ENCODE measurements at regions not wholly inside any gene's neighbourhood (a gene's known extent, or its start where the extent isn't known, plus 50 kb on each side); places are given as distances from the start of the nearest gene placed in this dataset.
"Not testable (repeated sequence)": the region's sequence is repeated elsewhere in the genome, so short reads cannot be mapped to it uniquely, and the experiment has no call there.

DNA sequence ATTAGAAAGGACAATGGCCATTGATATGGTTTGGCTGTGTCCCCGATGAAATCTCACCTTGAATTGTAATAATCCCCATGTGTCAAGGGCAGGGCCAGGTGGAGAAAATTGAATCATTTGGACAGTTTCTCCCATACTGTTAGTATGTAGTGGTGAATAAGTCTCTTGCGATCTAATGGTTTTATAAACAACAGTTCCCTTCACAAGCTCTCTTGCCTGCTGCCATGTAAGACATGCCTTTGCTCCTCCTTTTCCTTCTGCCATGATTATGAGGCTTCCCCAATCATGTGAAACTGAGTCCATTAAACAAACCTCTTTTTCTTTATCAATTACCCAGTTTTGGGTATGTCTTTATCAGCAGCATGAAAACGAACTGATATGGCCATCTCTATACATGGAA is 302.7 kb downstream of the SFMBT2 start:
- ATAC-seq (no peak), DNase-seq (ENCODE audit: low spot score in 2 of 2) (no peak)
- no peak overlapping the region for H3K27ac Mint-ChIP-seq
- H3K36me3 Mint-ChIP-seq = no peaks in the 10 kb centered on the region
- H3K9me3 Mint-ChIP-seq = peaks cover 5 to 8% of the 10 kb centered on the region in 2 donors

DNA sequence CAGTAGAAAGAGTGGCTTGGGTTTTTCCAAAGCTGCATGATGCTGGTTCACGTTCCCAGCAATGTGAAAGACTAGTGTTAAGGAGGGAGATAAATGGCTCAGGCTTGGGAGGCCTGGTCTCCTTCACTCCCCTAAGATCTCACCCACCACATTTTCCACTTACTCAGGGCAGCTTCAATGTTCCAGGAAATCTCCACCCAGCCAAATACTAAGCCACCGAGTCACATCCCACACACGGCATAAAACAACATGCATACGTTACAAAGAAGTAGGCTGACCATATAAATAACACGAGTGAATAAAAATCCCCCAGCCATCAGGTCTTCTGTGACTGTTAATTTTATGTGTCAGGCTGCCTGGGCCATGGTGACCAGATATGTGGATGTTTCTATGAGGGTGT is 303.5 kb downstream of the SFMBT2 start:
- Mint-ChIP-seq H3K27ac (peak overlapping the region in 1 of 2 donors; percentile 30), H3K9me3 (peaks cover 5 to 8% of the 10 kb centered on the region in 2 donors), H3K36me3 (no peaks in the 10 kb centered on the region)
- peak; percentile 28 to 58 for ATAC-seq
- no peak for DNase-seq (ENCODE audit: low spot score in 2 of 2)

DNA sequence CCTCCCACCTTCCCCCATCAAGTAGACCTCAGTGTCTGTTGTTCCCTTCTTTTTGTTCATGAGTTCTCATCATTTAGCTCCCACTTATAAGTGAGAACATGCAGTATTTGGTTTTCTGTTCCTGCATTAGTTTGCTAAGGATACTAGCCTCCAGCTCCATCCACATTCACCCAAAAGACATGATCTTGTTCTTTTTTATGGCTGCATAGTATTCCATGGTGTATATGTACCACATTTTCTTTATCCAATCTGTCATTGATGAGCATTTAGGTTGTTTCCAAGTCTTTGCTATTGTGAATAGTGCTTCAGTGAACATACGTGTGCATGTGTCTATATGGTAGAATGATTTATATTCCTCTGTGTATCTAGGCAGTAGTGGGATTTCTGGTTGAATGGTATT is 306.5 kb downstream of the SFMBT2 start:
- DNase-seq (ENCODE audit: low spot score in 2 of 2); H3K27ac Mint-ChIP-seq; H3K36me3 Mint-ChIP-seq; H3K9me3 Mint-ChIP-seq; ATAC-seq: not testable (repeated sequence)

DNA sequence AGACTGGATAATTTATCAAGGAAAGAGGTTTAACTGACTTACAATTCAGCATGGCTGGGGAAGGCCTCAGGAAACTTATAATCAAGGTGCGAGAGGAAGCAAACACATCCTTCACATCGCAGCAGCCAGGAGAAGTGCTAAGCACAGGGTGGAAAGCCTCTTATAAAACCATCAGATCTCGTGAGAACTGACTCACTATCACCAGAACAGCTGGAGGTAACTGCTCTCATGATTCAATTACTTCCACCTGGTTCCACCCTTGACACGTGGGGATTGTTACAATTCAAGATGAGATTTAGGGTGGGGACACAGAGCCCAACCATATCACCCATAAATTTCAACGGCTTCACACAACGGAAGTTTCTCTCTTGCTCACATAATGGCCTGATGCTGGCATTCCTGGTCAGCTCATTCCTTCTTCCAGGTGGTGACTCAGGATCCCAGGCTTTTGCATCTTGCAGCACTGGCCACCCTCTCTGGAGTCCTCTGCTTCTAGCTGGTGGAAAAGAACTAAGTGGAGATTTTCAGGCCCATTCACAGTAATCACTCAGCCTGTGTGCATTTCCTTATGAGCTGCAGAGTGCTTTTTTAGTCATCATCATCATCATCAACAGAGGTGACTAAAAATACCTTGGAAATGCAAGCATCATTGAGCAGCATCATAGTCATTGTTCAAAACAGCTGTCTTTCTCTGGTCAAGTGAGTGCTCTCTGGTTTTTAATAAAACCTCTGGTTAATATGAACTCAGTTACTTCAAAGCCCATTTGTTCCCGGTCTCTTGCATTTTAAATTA is 308.1 kb downstream of the SFMBT2 start:
- Mint-ChIP-seq H3K36me3 (no peaks in the 10 kb centered on the region), H3K27ac (no peak overlapping the region), H3K9me3 (peaks cover 0 to 5% of the 10 kb centered on the region in 2 donors)
- ATAC-seq = peak; percentile 26 to 47
- no peak for DNase-seq (ENCODE audit: low spot score in 2 of 2)

DNA sequence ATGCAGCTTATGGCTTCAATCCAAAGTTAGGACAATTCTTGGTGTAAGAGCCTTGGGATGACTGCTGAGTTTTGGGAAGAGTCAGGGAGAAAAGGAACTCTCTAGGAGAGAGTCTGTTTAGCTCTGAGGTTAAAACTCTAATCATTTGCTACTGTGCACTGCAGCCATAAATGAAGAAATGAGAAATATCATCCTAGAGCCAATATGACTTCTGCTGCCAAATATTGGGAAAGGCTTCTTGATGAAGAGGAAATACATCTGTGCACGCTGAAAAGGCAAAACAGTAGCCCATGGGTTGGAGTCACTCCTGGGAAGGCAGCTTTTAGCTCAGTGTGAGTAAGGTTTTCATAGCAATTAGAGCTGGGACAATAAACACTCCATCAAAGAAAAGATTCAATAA is 308.8 kb downstream of the SFMBT2 start:
- DNase-seq (ENCODE audit: low spot score in 2 of 2) (no peak), ATAC-seq (no peak)
- no peak overlapping the region for H3K27ac Mint-ChIP-seq
- no peaks in the 10 kb centered on the region for H3K36me3 Mint-ChIP-seq
- peaks cover 0 to 5% of the 10 kb centered on the region in 2 donors for H3K9me3 Mint-ChIP-seq

- Mint-ChIP-seq H3K9me3 (peaks cover 0 to 5% of the 10 kb centered on the region in 2 donors), H3K36me3 (no peaks in the 10 kb centered on the region), H3K27ac (no peak overlapping the region)
- no peak for DNase-seq (ENCODE audit: low spot score in 2 of 2)
- ATAC-seq = no peak
These were observed 309.4 kb downstream of the SFMBT2 start for GRCh38 chr10:7101451-7101850.

GRCh38 chr10:7100032-7100702 is 310.7 kb downstream of the SFMBT2 start:
- Mint-ChIP-seq H3K36me3 (no peaks in the 10 kb centered on the region), H3K27ac (no peak overlapping the region), H3K9me3 (peaks cover 0 to 5% of the 10 kb centered on the region in 2 donors)
- DNase-seq (ENCODE audit: low spot score in 2 of 2) = no peak
- no peak for ATAC-seq

- no peaks in the 10 kb centered on the region for H3K36me3 Mint-ChIP-seq
- DNase-seq (ENCODE audit: low spot score in 2 of 2) (no peak), ATAC-seq (no peak)
- no peaks in the 10 kb centered on the region for H3K9me3 Mint-ChIP-seq
- H3K27ac Mint-ChIP-seq = no peak overlapping the region
These were observed 312.6 kb downstream of the SFMBT2 start for GRCh38 chr10:7098160-7098762.

GRCh38 chr10:7094781-7095180 is 316.1 kb downstream of the SFMBT2 start:
- Mint-ChIP-seq H3K27ac (no peak overlapping the region), H3K36me3 (no peaks in the 10 kb centered on the region), H3K9me3 (no peaks in the 10 kb centered on the region)
- ATAC-seq (no peak), DNase-seq (ENCODE audit: low spot score in 2 of 2) (no peak)

DNA sequence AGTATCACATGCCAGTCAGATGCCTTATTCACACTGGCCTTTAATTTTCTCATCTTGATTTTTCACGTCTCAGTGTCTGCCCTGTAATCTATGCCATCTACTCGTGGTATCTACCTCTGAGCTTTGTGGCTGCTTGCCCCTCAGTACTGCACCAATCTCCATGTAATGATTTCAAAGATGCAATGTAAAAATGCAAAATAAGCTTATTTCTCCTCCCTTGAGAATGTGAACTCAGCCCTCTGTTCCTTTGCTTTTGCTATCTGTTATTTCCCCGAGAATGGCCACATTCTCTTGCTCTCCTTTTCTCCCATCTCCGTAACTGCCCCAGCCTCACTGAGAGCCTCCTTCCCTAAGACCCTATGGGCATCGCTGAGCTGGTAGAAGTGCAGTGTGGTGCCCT is 317.5 kb downstream of the SFMBT2 start:
- ATAC-seq = no peak
- Mint-ChIP-seq H3K27ac (no peak overlapping the region), H3K36me3 (no peaks in the 10 kb centered on the region), H3K9me3 (no peaks in the 10 kb centered on the region)
- DNase-seq (ENCODE audit: low spot score in 2 of 2) = no peak

DNA sequence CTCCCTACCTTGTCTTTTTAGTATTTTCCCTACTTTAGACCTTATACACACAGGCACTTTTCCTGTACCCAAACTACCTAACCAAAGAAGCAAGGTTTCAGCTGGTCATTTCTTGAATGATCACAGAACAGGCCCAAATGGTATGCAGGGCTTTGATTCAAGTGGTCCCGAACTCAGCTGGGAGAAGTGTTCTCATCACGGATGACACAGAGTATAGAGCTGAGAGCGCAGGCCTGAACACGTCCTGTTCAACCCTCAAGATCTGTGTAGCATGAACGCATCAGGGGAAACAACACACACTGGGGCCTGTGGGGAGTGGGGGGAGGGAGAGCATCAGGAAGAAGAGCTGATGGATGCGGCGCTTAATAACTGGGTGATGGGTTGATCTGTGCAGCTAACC is 318.2 kb downstream of the SFMBT2 start:
- Mint-ChIP-seq H3K9me3 (no peaks in the 10 kb centered on the region), H3K27ac (no peak overlapping the region), H3K36me3 (no peaks in the 10 kb centered on the region)
- no peak for ATAC-seq
- no peak for DNase-seq (ENCODE audit: low spot score in 2 of 2)

GRCh38 chr10:7090529-7090928 is 320.3 kb downstream of the SFMBT2 start:
- H3K9me3 Mint-ChIP-seq = no peaks in the 10 kb centered on the region
- no peak for ATAC-seq
- DNase-seq (ENCODE audit: low spot score in 2 of 2) = no peak
- H3K36me3 Mint-ChIP-seq = no peaks in the 10 kb centered on the region
- H3K27ac Mint-ChIP-seq = no peak overlapping the region

DNA sequence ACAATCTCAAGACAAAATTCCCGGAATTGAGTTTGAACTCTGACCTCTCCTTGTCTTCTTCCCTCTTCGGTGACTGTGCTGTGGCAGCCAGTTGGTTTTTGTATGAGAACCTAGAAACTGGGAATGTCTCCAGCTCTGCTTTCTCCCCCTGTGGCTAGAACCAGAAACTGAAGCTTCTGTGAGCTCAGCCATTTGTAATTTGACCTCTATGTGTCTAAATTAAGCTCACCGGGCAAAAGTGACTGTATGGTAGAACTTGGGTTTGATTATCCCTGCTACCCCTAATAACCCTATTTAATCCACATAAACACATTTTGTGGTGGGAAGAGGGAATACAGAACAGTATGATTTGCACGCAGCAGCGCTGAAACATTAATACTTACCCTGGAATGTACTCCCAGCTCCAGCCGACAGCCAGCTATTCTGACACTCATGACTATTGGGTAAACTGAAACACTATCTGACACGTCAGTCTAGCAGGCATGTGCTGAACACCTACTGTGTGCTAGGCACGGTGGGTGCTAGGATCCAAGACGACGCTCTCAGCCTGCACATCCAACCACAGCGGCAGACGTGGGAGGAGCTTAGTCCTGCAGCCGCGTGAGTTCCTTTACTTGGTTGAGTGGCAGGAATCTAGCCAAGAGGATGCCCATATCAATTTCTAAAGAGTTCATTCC is 324.8 kb downstream of the SFMBT2 start:
- no peaks in the 10 kb centered on the region for H3K9me3 Mint-ChIP-seq
- ATAC-seq (no peak), DNase-seq (ENCODE audit: low spot score in 2 of 2) (no peak)
- H3K27ac Mint-ChIP-seq = no peak overlapping the region
- H3K36me3 Mint-ChIP-seq = no peaks in the 10 kb centered on the region

DNA sequence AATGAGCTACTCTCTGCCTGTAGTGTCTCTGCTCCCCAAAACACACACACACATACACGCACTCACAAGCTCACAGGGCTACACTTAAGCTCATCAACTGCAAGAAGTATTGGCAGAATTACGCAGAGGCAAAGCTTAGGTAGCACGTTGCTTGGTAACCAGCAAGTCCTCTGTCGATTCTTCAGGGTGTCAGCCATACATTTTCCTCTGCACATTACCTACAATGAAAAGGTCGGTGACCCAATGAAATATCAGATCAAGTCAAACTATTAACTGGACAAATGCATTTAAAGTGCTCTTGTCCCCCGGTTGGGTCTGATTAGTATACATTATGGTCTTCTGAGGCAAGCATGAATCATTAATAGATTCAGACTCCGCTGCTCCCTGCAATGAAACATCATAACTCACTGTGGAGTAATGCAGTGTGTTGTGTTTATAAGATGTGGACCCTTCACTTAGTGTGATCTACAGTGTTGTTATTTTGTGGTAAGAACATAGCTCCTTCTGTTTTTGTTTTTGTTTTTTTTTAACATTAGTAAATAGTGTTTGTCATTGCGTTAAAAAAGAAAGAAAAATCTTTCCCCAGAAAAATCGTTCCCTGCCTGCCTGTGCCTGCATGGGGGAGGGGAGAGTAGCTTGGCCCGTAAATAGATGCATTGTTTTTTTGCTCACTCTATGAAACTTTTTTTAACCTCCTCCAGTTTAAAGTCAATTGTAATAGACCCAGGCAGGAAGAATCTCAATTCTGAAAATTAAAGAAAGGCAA is 325.5 kb downstream of the SFMBT2 start:
- H3K36me3 Mint-ChIP-seq = no peaks in the 10 kb centered on the region

DNA sequence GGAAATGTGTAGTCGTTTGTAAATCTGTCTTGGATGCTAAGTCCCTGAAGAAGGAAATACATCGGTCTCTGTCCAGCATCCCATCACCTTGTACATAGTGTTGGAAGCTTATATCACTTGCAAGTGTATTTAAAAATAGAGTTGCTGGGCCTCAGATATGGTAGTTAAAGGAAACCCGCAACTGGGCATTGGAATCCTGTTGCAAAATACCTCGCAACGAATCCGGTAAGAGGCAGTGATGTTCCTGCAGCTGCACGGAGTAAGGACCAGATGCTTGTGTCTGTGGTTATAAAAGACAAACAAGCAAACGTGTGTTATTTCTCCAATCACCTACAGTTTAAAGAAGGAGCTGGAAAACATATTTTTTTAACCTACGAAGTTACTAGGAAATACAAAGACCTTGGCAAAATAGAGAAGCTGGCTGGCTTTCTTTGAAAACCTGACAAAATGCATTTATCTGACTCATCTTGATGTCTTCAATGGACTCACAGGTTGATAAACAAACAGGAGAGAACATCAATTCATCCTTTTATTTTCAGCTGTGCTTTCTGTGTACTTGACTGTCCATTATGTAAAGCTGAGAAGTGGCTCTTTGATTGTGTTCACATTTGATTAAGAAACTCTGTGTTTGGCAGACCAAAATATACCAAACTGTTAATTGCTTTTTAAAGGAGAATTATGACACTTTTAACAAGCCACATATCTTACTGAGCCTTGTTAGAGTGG is 326.4 kb downstream of the SFMBT2 start:
- ATAC-seq (no peak), DNase-seq (ENCODE audit: low spot score in 2 of 2) (no peak)
- Mint-ChIP-seq H3K36me3 (no peaks in the 10 kb centered on the region), H3K27ac (no peak overlapping the region), H3K9me3 (no peaks in the 10 kb centered on the region)

More for the DNA sequence above, 325.5 kb downstream of the SFMBT2 start:
- Mint-ChIP-seq H3K9me3 (no peaks in the 10 kb centered on the region), H3K27ac (no peak overlapping the region)
- ATAC-seq = no peak
- DNase-seq (ENCODE audit: low spot score in 2 of 2) = no peak

GRCh38 chr10:7082967-7083366 is 327.9 kb downstream of the SFMBT2 start:
- DNase-seq (ENCODE audit: low spot score in 2 of 2) = no peak
- Mint-ChIP-seq H3K36me3 (no peaks in the 10 kb centered on the region), H3K9me3 (no peaks in the 10 kb centered on the region), H3K27ac (no peak overlapping the region)
- no peak for ATAC-seq

Data from activated naive CD4-positive, alpha-beta T cell treated with anti-CD3 and anti-CD28 coated beads, Interleukin-2, amount 50 U/mL, for 72 hours (primary cell).